ENCODE measurements at regions not wholly inside any gene's neighbourhood (a gene's known extent, or its start where the extent isn't known, plus 50 kb on each side); places are given as distances from the start of the nearest gene placed in this dataset.
"Not testable (repeated sequence)": the region's sequence is repeated elsewhere in the genome, so short reads cannot be mapped to it uniquely, and the experiment has no call there.

GRCh38 chr11:82536706-82537105 is 197.0 kb downstream of the FAM181B start:
- DNase-seq (ENCODE audit: low read depth): no peak

- DNase-seq (ENCODE audit: low read depth): no peak
Measured at GRCh38 chr11:82533628-82534327, 199.9 kb downstream of the FAM181B start.

- no peak for DNase-seq (ENCODE audit: low read depth)
Measured at GRCh38 chr11:82529936-82530335, 203.7 kb downstream of the FAM181B start.

GRCh38 chr11:82527081-82527584 is 206.5 kb downstream of the FAM181B start:
- DNase-seq (ENCODE audit: low read depth): no peak

GRCh38 chr11:82523141-82523540 is 210.5 kb downstream of the FAM181B start:
- DNase-seq (ENCODE audit: low read depth): no peak

- DNase-seq (ENCODE audit: low read depth): no peak
Measured at GRCh38 chr11:82521427-82521826, 212.2 kb downstream of the FAM181B start.

GRCh38 chr11:82507288-82507687 is 226.4 kb downstream of the FAM181B start:
- DNase-seq (ENCODE audit: low read depth): no peak

- no peak for DNase-seq (ENCODE audit: low read depth)
Measured at GRCh38 chr11:82505379-82505778, 228.3 kb downstream of the FAM181B start.

- DNase-seq (ENCODE audit: low read depth): not testable (repeated sequence)
Measured at GRCh38 chr11:82501174-82501573, 232.5 kb downstream of the FAM181B start.

- no peak for DNase-seq (ENCODE audit: low read depth)
Measured at GRCh38 chr11:82494988-82495432, 238.7 kb downstream of the FAM181B start.

GRCh38 chr11:82474876-82475275 is 258.8 kb downstream of the FAM181B start:
- DNase-seq (ENCODE audit: low read depth): no peak

- no peak for DNase-seq (ENCODE audit: low read depth)
Measured at GRCh38 chr11:82465481-82465880, 268.2 kb downstream of the FAM181B start.

- no peak for DNase-seq (ENCODE audit: low read depth)
Measured at GRCh38 chr11:82462608-82463242, 270.9 kb downstream of the FAM181B start.

- DNase-seq (ENCODE audit: low read depth): no peak
Measured at GRCh38 chr11:82458761-82459160, 274.9 kb downstream of the FAM181B start.

GRCh38 chr11:82458147-82458546 is 275.5 kb downstream of the FAM181B start:
- DNase-seq (ENCODE audit: low read depth): no peak

GRCh38 chr11:82450996-82451395 is 282.7 kb downstream of the FAM181B start:
- DNase-seq (ENCODE audit: low read depth): no peak

GRCh38 chr11:82406611-82407010 is 327.1 kb downstream of the FAM181B start:
- no peak for DNase-seq (ENCODE audit: low read depth)

GRCh38 chr11:82405421-82405820 is 328.2 kb downstream of the FAM181B start:
- DNase-seq (ENCODE audit: low read depth): no peak

- DNase-seq (ENCODE audit: low read depth): no peak
Measured at GRCh38 chr11:82404981-82405380, 328.7 kb downstream of the FAM181B start.

- no peak for DNase-seq (ENCODE audit: low read depth)
Measured at GRCh38 chr11:82403640-82404305, 329.9 kb downstream of the FAM181B start.

GRCh38 chr11:82398300-82398815 is 335.3 kb downstream of the FAM181B start:
- no peak for DNase-seq (ENCODE audit: low read depth)

GRCh38 chr11:82396639-82397038 is 337.0 kb downstream of the FAM181B start:
- not testable (repeated sequence) for DNase-seq (ENCODE audit: low read depth)

GRCh38 chr11:82384308-82384707 is 349.4 kb downstream of the FAM181B start:
- no peak for DNase-seq (ENCODE audit: low read depth)
